Transverse colon (tissue), 4 donors: ENCODE measurements at regions not wholly inside any gene's neighbourhood (a gene's known extent, or its start where the extent isn't known, plus 50 kb on each side); places are given as distances from the start of the nearest gene placed in this dataset.

Source experiments
- CTCF ChIP-seq, 5 experiments: fragments of 200-600 bp in 3 of 5; fragments of 450-650 bp in 2 of 5; sonication (generic) in 3 of 5; IDR thresholded peaks; 1 replicate in 2 of 5; 2 replicates in 3 of 5; pipeline ENCODE4 v1.5.1; 2016 to 2017; ENCODE audit warnings: antibody characterized with exemption in 5 of 5, inconsistent platforms in 3 of 5, mild to moderate bottlenecking in 2 of 5, moderate library complexity in 1 of 5
- EP300 ChIP-seq: sonication (generic); formaldehyde crosslinking; IDR thresholded peaks from one replicate; pipeline ENCODE4 v1.6.1; 2017; ENCODE audit warnings: antibody characterized with exemption, low read depth
- POLR2A ChIP-seq: fragments of 450-650 bp; IDR thresholded peaks from one replicate; pipeline ENCODE4 v1.6.1; 2016; ENCODE audit warnings: antibody characterized with exemption, mild to moderate bottlenecking, moderate library complexity
- POLR2AphosphoS5 ChIP-seq, 3 donors: sonication (generic); formaldehyde crosslinking; IDR thresholded peaks; one replicate each; pipeline ENCODE4 v1.6.1; 2016; ENCODE audit warnings: antibody characterized with exemption in 3 of 3

DNA sequence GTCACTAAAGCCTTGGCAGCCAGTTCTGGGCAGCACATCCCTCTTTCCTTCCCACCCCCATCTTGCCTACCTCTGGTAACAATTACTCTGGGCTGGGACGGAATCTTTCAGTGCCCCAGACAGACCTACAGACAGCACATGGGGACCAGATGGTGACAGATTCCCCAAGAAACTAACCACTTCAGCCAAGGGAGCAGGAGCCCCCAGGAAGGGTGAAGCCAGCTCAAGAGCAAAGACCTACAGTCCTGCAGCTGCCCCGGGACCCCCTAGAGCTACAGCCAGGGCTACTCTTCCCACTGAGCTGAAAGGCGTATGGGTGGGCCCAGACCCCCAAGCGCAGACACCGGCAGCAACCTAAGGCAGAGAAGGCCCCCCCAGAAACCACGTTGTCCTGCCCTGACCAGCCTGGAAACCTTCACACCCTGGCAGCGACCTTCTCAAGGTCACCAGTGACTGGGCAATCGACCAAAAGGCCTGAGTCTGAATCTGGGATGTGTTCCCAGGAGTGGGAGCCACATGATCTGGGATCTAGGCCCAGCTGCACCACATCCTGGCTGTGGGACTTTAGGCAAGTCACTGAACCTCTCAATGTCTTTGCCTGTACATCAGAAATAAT, 65.8 kb downstream of the LRRC32 start:
- peak in 1 of 3 donors; percentile 31 for TF ChIP-seq POLR2AphosphoS5 (IDR thresholded peaks at IDR 0.05)
- TF ChIP-seq EP300: no peak
- no peak for TF ChIP-seq CTCF (IDR thresholded peaks at IDR 0.05)
- no peak for TF ChIP-seq POLR2A
